Ammon's horn (tissue), 1 donor: ENCODE measurements at regions not wholly inside any gene's neighbourhood (a gene's known extent, or its start where the extent isn't known, plus 50 kb on each side); places are given as distances from the start of the nearest gene placed in this dataset.

Experiments used
- DNase-seq: peaks from one replicate; pipeline ENCODE4 v3.0.0-alpha.2; 2016; ENCODE audit warnings: low spot score

DNA sequence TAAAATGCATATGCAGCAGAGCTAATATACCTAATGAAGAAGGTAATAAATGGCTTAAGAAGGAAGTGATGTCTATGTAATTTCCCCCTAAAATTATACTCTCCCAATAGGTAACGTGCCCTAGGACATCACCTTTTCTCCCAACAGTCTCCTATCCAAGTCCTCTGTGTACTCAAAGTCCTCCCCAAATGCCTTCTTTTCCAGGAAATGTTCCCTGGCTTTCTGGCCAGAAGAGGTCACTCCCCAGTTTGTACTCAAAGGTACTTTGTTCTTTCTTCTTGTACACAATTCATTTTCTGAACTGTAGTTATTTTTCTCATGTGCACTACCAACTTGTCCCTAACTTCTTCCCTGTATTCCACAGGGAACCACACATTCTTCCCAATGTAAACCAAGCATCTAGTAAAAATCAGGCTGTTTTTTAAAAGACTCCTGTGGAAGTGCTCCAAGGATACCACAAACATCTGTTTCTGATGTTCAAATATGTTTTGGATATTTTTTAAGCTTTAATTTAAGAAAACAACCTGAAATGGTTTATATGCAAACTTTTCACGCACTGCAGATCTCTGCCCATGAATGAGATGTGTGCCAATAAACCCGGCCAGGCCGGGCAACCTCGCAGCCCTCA lies 262.3 kb upstream of the KLF14 start:
- DNase-seq: no peak

- DNase-seq: no peak
Measured at GRCh38 chr7:130996833-130997231, 262.8 kb upstream of the KLF14 start.

GRCh38 chr7:130998993-130999602 lies 265.1 kb upstream of the KLF14 start:
- DNase-seq: no peak

DNA sequence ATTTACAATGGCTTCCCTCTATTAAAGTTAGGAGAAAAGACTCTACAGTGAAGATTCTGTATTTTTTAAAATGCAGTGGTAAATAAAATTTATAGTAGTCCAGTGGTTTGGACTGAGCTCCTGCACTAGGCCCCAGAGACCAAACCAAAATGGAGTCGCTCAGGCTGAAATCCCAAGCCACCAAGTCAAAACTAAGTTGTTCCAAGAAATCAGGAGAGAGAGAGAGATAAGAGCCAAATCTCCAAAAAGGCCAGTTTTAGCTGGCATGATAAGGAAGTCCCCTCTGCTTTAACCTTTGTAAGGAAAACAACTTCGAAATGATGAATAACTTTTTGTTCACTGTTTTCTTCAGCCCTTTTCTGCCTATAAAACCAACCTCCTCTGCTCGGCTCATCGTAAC lies 265.9 kb upstream of the KLF14 start:
- DNase-seq: no peak

DNA sequence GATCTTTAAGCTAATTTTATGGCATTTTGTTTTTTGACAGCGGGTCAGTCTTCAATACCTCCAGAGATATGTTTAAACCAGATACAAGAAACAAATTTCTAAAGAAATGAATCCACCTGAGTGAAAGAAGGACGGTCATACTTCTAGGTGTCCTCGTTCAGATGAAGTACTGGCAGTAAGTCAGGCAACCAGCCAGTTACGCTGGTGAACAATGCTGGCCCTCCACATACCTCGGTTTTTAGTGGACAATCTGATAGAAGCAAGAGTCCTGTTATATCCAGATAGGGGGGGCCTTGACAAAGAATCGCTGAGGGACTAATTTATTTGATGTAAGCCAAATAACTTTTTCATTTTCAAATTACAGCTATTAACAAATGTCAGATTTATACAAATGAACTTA lies 266.4 kb upstream of the KLF14 start:
- DNase-seq: no peak

- no peak for DNase-seq
Measured at GRCh38 chr7:131000873-131001272, 266.9 kb upstream of the KLF14 start.

GRCh38 chr7:131002600-131002999 lies 268.6 kb upstream of the KLF14 start:
- DNase-seq: no peak

DNA sequence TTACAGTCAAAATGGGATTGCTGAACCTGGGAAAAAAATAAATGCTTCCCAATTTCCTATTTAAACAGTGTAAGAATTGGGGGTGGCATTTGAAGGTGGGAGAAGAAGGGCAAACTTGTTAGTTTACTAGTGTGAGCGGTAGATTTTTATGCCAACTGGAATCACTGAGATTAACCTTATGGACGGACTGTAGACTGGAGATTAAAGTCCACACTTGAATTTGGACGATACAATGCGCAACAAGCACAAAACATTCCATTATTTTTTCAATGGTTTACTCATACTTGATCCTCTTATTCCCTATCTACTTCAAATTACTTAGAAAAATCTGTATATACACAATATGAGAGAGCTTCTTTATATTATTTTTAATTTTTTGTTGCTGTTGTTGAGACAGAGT lies 269.6 kb upstream of the KLF14 start:
- no peak for DNase-seq

GRCh38 chr7:131004371-131004770 lies 270.4 kb upstream of the KLF14 start:
- no peak for DNase-seq

DNA sequence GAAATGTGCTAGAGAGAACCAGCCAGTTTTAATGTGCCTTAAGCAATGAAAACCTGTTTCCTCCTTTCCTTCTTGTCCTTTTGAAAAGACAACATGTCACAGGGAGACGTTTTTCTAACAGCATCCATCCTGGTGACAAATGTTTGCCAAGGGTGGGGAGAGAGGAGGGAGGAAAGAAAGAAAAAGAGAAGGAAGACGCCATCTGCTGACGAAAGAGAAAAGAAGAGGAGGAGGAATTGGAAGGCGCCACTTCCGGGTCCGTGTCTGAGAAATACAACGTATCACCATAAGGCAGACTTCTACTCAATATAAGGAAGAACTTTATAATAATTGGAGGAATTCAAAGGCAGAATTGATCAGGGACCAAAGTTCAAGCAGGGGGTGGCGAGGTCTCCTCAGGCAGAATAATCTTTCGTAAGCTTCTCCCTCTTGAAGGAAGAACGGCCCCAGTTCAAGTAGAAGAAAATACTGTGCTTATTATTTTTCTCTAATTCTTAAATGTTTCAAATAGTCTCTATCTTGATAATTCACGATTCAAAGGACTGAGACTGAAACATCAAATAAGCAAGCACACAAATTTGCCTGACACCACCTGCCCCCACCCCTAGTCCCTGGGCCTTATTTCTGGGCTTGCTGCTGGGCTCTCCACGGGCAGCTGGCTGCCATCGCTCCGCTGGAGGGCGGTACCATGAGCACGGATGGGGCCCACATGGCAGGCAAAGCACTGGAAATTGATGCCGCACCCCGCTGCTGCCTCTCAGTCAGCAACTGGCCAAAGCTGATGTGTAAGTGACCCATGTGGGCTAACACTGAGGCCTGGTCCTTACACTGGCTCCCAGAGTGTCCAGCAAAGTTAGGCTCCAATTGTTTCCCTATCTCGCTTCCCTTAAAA lies 273.7 kb upstream of the KLF14 start:
- DNase-seq: peak; percentile 87

- no peak for DNase-seq
Measured at GRCh38 chr7:131008840-131009711, 275.1 kb upstream of the KLF14 start.

DNA sequence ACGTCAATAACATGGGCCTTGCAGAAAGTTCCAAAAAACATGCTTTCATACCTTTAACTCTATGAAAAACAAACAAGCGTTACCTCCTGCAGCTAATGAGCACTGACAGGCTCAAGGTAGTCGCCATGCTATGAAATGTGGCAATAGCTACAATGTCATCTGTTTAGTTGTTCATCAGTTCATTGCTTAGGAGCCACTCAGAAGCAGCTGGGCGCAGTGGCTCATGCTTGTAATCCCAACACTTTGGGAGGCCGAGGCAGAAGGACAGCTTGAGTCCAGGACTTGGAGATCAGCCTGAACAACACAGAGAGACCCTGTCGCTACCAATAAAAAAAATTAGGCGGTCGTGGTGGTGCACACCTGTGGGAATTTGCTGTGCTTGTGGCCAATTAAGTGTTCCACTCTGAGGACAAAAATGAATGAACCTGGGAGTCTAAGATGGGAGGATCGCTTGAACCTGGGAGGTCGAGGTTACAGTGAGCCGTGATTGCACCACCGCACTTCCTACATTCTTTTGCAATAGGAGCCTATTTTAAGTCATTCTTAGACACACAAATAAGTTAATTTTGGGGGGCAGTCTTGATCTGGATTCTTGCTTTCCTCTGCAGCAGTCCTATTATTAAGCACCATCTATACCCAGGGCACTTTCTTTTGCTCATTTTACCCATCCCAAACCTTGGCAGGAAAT lies 276.2 kb upstream of the KLF14 start:
- no peak for DNase-seq

GRCh38 chr7:131010717-131011431 lies 276.9 kb upstream of the KLF14 start:
- no peak for DNase-seq

- peak; percentile 78 for DNase-seq
Measured at GRCh38 chr7:131011432-131011742, 277.4 kb upstream of the KLF14 start.

DNA sequence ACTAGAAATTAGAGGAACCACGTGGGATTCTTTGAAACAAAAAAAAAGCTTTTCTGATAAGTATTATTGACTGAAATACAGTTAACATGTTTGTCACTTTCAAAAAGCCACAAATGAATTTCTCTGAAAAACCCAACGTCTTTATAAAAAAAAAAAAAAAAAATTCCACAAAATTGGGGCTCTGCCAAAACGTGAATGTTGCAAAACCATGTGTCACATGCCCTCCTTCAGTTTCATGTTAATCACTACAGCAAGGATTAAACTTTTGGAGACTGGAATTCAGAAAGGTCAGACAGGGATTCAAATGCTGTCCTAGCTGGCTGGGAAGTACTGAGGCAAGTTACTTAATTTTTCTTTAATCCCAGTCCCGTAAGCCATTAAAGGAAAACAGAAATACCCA lies 278.0 kb upstream of the KLF14 start:
- DNase-seq: no peak

GRCh38 chr7:131012477-131013031 lies 278.5 kb upstream of the KLF14 start:
- no peak for DNase-seq

DNA sequence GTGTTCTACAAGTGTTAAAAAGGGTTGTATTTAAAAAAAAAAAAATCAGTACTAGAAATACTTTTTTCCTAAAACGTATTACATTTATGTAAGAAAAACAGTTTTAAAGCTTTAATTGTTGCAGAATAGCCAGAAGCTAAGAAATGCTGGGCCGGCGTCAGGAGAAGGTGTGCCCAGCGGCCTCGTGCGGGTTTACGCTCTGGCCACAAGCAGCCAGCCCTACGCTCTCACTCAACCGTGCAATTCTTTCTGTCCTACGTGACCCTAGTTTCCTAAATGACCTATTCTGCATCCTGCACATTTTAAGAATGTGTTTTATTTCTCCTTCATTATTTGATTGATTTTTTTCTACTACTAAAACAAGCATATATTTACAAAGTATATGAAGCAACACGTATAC lies 279.7 kb upstream of the KLF14 start:
- DNase-seq: no peak

- DNase-seq: no peak
Measured at GRCh38 chr7:131014906-131015656, 281.1 kb upstream of the KLF14 start.

DNA sequence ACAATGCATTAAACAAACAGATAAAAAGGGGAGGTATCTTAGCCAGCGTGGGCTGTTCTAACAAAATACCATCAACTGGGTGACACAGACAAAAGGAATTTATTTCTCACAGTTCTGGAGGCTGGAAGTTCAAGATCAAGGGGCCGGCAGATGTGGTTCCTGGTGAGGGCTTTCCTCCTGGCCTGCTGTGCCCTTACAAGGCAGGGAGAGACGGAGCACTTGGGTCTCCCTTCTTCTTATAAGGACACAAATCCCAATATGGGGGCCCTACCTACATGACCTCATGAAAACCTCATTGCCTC lies 281.6 kb upstream of the KLF14 start:
- DNase-seq: no peak

GRCh38 chr7:131016230-131016629 lies 282.2 kb upstream of the KLF14 start:
- DNase-seq: no peak
